Loucy (cell line): ENCODE measurements at regions not wholly inside any gene's neighbourhood (a gene's known extent, or its start where the extent isn't known, plus 50 kb on each side); places are given as distances from the start of the nearest gene placed in this dataset.

Experiments used
- H2AFZ ChIP-seq: fragments of 200-600 bp; sonication (generic); 2 replicates; pipeline ENCODE4 v1.6.0; 2016; ENCODE audit warnings: antibody characterized with exemption, mild to moderate bottlenecking, low read length, moderate library complexity
- H3F3A ChIP-seq: fragments of 200-600 bp; 2 replicates; pipeline ENCODE4 v1.6.0; 2016; ENCODE audit warnings: antibody characterized with exemption, low read depth, mild to moderate bottlenecking
- H3K27me3 ChIP-seq: fragments of 200-600 bp; sonication (generic); 2 replicates; pipeline ENCODE4 v1.6.1; 2014; ENCODE audit warnings: low read length, mild to moderate bottlenecking; ENCODE audit not compliant: insufficient read depth, poor library complexity, severe bottlenecking
- H3K36me3 ChIP-seq: fragments of 200-600 bp; sonication (generic); 2 replicates; pipeline ENCODE4 v1.6.1; 2016; ENCODE audit warnings: low read length; ENCODE audit not compliant: insufficient read depth
- H3K4me1 ChIP-seq: fragments of 200-600 bp; sonication (generic); 2 replicates; pipeline ENCODE4 v1.5.1; 2014; ENCODE audit warnings: low read length, mild to moderate bottlenecking; ENCODE audit not compliant: insufficient read depth, poor library complexity, severe bottlenecking
- H3K4me2 ChIP-seq: fragments of 200-600 bp; sonication (generic); 2 replicates; pipeline ENCODE4 v1.6.0; 2014; ENCODE audit warnings: antibody characterized with exemption, low read length, low read depth, mild to moderate bottlenecking; ENCODE audit not compliant: poor library complexity, severe bottlenecking
- H3K4me3 ChIP-seq: fragments of 200-600 bp; sonication (generic); 2 replicates; pipeline ENCODE4 v1.5.1; 2014; ENCODE audit warnings: low read length, mild to moderate bottlenecking, mixed read lengths; ENCODE audit not compliant: poor library complexity, severe bottlenecking
- H3K79me2 ChIP-seq: fragments of 200-600 bp; sonication (generic); 2 replicates; pipeline ENCODE4 v1.6.1; 2014; ENCODE audit warnings: low read length; ENCODE audit not compliant: insufficient read depth
- H3K9ac ChIP-seq: fragments of 200-600 bp; sonication (generic); 2 replicates; pipeline ENCODE4 v1.6.0; 2014; ENCODE audit warnings: mild to moderate bottlenecking, low read depth, low read length, moderate library complexity; ENCODE audit not compliant: poor library complexity, severe bottlenecking
- H3K9me2 ChIP-seq: fragments of 200-600 bp; sonication (generic); replicated peaks from 2 replicates; pipeline ENCODE4 v1.6.1; 2016; ENCODE audit warnings: low read depth, low read length, mixed read lengths
- H3K9me3 ChIP-seq: fragments of 200-600 bp; sonication (generic); 2 replicates; pipeline ENCODE4 v1.6.1; 2014; ENCODE audit warnings: mild to moderate bottlenecking, antibody characterized with exemption, low read length, low read depth; ENCODE audit not compliant: insufficient read depth
- H4K20me1 ChIP-seq: fragments of 200-600 bp; sonication (generic); 2 replicates; pipeline ENCODE4 v1.6.0; 2014; ENCODE audit warnings: antibody characterized with exemption, low read length, mild to moderate bottlenecking; ENCODE audit not compliant: insufficient read depth, poor library complexity, severe bottlenecking
- CTCF ChIP-seq: fragments of 200-600 bp; sonication (generic); conservative IDR thresholded peaks from 2 replicates; pipeline ENCODE4 v1.5.1; 2014; ENCODE audit warnings: mild to moderate bottlenecking, antibody characterized with exemption, low read length
- EZH2phosphoT487 ChIP-seq: fragments of 200-600 bp; IDR thresholded peaks from 2 replicates; pipeline ENCODE4 v1.6.1; 2018; ENCODE audit warnings: antibody characterized with exemption, mild to moderate bottlenecking, moderate library complexity, borderline replicate concordance

GRCh38 chr2:41966920-41967319, 80.9 kb upstream of the PKDCC start:
- Histone ChIP-seq H3K27me3 (no peaks in the 10 kb centered on the region), H3K4me3 (no peak overlapping the region), H3K4me1 (no peaks in the 10 kb centered on the region), H4K20me1 (no peaks in the 10 kb centered on the region), H3K9me2 (no peaks in the 10 kb centered on the region), H3K79me2 (no peaks in the 10 kb centered on the region), H2AFZ (no peak overlapping the region), H3F3A (no peaks in the 10 kb centered on the region), H3K4me2 (no peak overlapping the region), H3K9me3 (no peaks in the 10 kb centered on the region), H3K36me3 (no peaks in the 10 kb centered on the region), H3K9ac (no peak overlapping the region)
- TF ChIP-seq EZH2phosphoT487 (no peak), CTCF (no peak)

- H3K4me2 ChIP-seq: no peak overlapping the region
- H3K4me1 ChIP-seq: no peaks in the 10 kb centered on the region
Measured at GRCh38 chr2:41967476-41968181, 80.2 kb upstream of the PKDCC start.

GRCh38 chr2:41968182-41968578, 79.6 kb upstream of the PKDCC start:
- Histone ChIP-seq H3K9me2 (no peaks in the 10 kb centered on the region), H4K20me1 (no peaks in the 10 kb centered on the region), H3K27me3 (no peaks in the 10 kb centered on the region), H3K4me1 (no peaks in the 10 kb centered on the region), H3K9me3 (no peaks in the 10 kb centered on the region), H3K4me3 (no peak overlapping the region), H3K36me3 (no peaks in the 10 kb centered on the region), H2AFZ (no peak overlapping the region), H3K9ac (no peak overlapping the region), H3K4me2 (no peak overlapping the region), H3F3A (no peaks in the 10 kb centered on the region), H3K79me2 (no peaks in the 10 kb centered on the region)
- no peak for TF ChIP-seq CTCF
- no peak for TF ChIP-seq EZH2phosphoT487

More at GRCh38 chr2:41967476-41968181, 80.2 kb upstream of the PKDCC start:
- Histone ChIP-seq H3K36me3 (no peaks in the 10 kb centered on the region), H3K4me3 (no peak overlapping the region), H3F3A (no peaks in the 10 kb centered on the region), H3K79me2 (no peaks in the 10 kb centered on the region), H3K9ac (no peak overlapping the region), H3K9me2 (no peaks in the 10 kb centered on the region), H4K20me1 (no peaks in the 10 kb centered on the region), H2AFZ (no peak overlapping the region), H3K9me3 (no peaks in the 10 kb centered on the region), H3K27me3 (no peaks in the 10 kb centered on the region)
- TF ChIP-seq EZH2phosphoT487: no peak
- no peak for TF ChIP-seq CTCF
